GM12878 (cell line): ENCODE measurements at regions not wholly inside any gene's neighbourhood (a gene's known extent, or its start where the extent isn't known, plus 50 kb on each side); places are given as distances from the start of the nearest gene placed in this dataset.
"Not testable (repeated sequence)": the region's sequence is repeated elsewhere in the genome, so short reads cannot be mapped to it uniquely, and the experiment has no call there.

ENCODE experiments used
- ATAC-seq: fragments of 200-7000 bp; cut with Tn5 transposase; 3 replicates; pipeline ENCODE4 v1.9.1; 2020; ENCODE audit warnings: mild to moderate bottlenecking, moderate library complexity
- BruUV-seq: library from RNA; stranded (reverse); fragments of 400-500 nt; replicated peaks from 2 replicates; lab custom pipeline; 2021; lab: Mats Ljungman, UMichigan
- CTCF ChIA-PET: fragments of 300-600 bp; sonication (Branson Sonifier 250); formaldehyde crosslinking; extraction: SDS; loops from one replicate; lab custom pipeline; 2021; ENCODE audit warnings: inconsistent platforms; lab: Yijun Ruan, JAX
- POLR2A ChIA-PET: fragments of 350-600 bp; formaldehyde crosslinking; extraction: SDS; loops from one replicate; lab custom pipeline; 2021; ENCODE audit warnings: inconsistent platforms; lab: Charles Lee
- RAD21 ChIA-PET: fragments of 300-600 bp; sonication (Branson Sonifier 250); formaldehyde crosslinking; loops from one replicate; lab custom pipeline; 2023; ENCODE audit warnings: antibody characterized with exemption; ENCODE audit not compliant: unreplicated experiment; lab: Charles Lee
- SMC1A ChIA-PET: fragments of 300-600 bp; sonication (Branson Sonifier 250); formaldehyde crosslinking; loops from one replicate; lab custom pipeline; 2023; ENCODE audit not compliant: unreplicated experiment, uncharacterized antibody; lab: Charles Lee
- DNase-seq: peaks from one replicate; pipeline ENCODE4 v3.0.0-alpha.2; 2011; ENCODE audit warnings: low read depth, low spot score
- FAIRE-seq: peaks from 3 replicates; lab custom pipeline; 2011; peaks lifted over from hg19 to GRCh38; lab: Jason Lieb, UNC
- H2AFZ ChIP-seq: 2 replicates; pipeline ENCODE4 v1.6.0; 2011; ENCODE audit warnings: low read depth, low read length, control low read depth; ENCODE audit not compliant: control insufficient read depth
- H3K27ac ChIP-seq: 2 replicates; pipeline ENCODE4 v1.5.1; 2011; ENCODE audit warnings: control low read depth; ENCODE audit not compliant: control insufficient read depth, insufficient read depth
- H3K27me3 ChIP-seq, 2 experiments: replicated peaks in 1 of 2; 2 replicates each; pipeline versions ENCODE4 v1.6.0 to v1.6.1; 2011; ENCODE audit warnings: low read length in 1 of 2; ENCODE audit not compliant: control insufficient read depth in 2 of 2, insufficient read depth in 2 of 2
- H3K36me3 ChIP-seq, 2 experiments: 2 replicates each; pipeline ENCODE4 v1.5.1; 2011; ENCODE audit warnings: low read length in 1 of 2; ENCODE audit not compliant: control insufficient read depth in 2 of 2, insufficient read depth in 2 of 2
- H3K4me1 ChIP-seq: 2 replicates; pipeline ENCODE4 v1.6.1; 2011; ENCODE audit warnings: mild to moderate bottlenecking, low read length, moderate library complexity, mixed read lengths; ENCODE audit not compliant: control insufficient read depth, insufficient read depth
- H3K4me2 ChIP-seq: 2 replicates; pipeline ENCODE4 v1.6.0; 2011; ENCODE audit warnings: control low read depth; ENCODE audit not compliant: control insufficient read depth, insufficient read depth
- H3K4me3 ChIP-seq: fragments of 200-600 bp; sonication (generic); 2 replicates; pipeline ENCODE4 v1.5.1; 2016
- H3K79me2 ChIP-seq: 2 replicates; pipeline ENCODE4 v1.6.0; 2011; ENCODE audit warnings: low read length; ENCODE audit not compliant: control insufficient read depth, insufficient read depth
- H3K9ac ChIP-seq: 2 replicates; pipeline ENCODE4 v1.8.0; 2011; ENCODE audit warnings: low read length, control low read depth, mixed read lengths; ENCODE audit not compliant: control insufficient read depth, insufficient read depth
- H3K9me3 ChIP-seq: replicated peaks from 3 replicates; pipeline ENCODE4 v1.5.1; 2011; ENCODE audit warnings: mild to moderate bottlenecking, low read length; ENCODE audit not compliant: control insufficient read depth, insufficient read depth
- H4K20me1 ChIP-seq: 2 replicates; pipeline ENCODE4 v1.6.0; 2011; ENCODE audit not compliant: control insufficient read depth, insufficient read depth
- FOS ChIP-seq: IDR thresholded peaks from 3 replicates; pipeline ENCODE4 v1.6.1; 2011; ENCODE audit warnings: borderline replicate concordance; ENCODE audit not compliant: insufficient read length; ENCODE audit errors: extremely low read depth
- GATAD2B ChIP-seq: fragments of 450-650 bp; conservative IDR thresholded peaks from 2 replicates; pipeline ENCODE4 v1.6.1; 2017; ENCODE audit warnings: low read depth, mild to moderate bottlenecking, moderate library complexity
- KAT2A ChIP-seq: conservative IDR thresholded peaks from 2 replicates; pipeline ENCODE4 v1.6.1; 2011; ENCODE audit warnings: low read depth, low read length; ENCODE audit not compliant: control insufficient read depth
- KDM1A ChIP-seq: fragments of 200-600 bp; sonication (generic); IDR thresholded peaks from 2 replicates; pipeline ENCODE4 v1.6.1; 2016; ENCODE audit warnings: borderline replicate concordance
- MEF2A ChIP-seq: IDR thresholded peaks from 2 replicates; pipeline ENCODE4 v1.6.1; 2011; ENCODE audit warnings: low read depth, mild to moderate bottlenecking, low read length, moderate library complexity; ENCODE audit not compliant: insufficient read depth
- TCF12 ChIP-seq: IDR thresholded peaks from 2 replicates; pipeline ENCODE4 v1.6.1; 2011; ENCODE audit warnings: low read depth, mild to moderate bottlenecking, low read length
- YY1 ChIP-seq: IDR thresholded peaks from 2 replicates; pipeline ENCODE4 v1.6.1; 2011; ENCODE audit warnings: low read depth, mild to moderate bottlenecking, low read length
- ZNF207 ChIP-seq: fragments of 450-650 bp; IDR thresholded peaks from 2 replicates; pipeline ENCODE4 v1.6.1; 2014; ENCODE audit warnings: antibody characterized with exemption, mild to moderate bottlenecking, borderline replicate concordance
- ZZZ3 ChIP-seq: IDR thresholded peaks from 2 replicates; pipeline ENCODE4 v1.6.1; 2011; ENCODE audit warnings: low read depth; ENCODE audit not compliant: control insufficient read depth, insufficient read length
- WGBS: methylation state at CpG from one replicate; pipeline ENCODE4 v1.1.6; 2016; ENCODE audit warnings: low lambda C conversion rate; ENCODE audit not compliant: insufficient replicate concordance, insufficient coverage; ENCODE audit errors: missing lambda C conversion rate; 5-methylcytosine and 5-hydroxymethylcytosine counted together
- in situ Hi-C: fragments of 300-500 bp; cut with MboI; formaldehyde crosslinking; loops from 9 replicates; pipeline ENCODE4 v1.14.3; 2018; ENCODE audit warnings: mixed read lengths
- intact Hi-C: fragments of 100-400 bp; cut with micrococcal nuclease; formaldehyde crosslinking; loops from one replicate; pipeline ENCODE4 v1.14.2; 2022; ENCODE audit not compliant: unreplicated experiment
- TF ChIP-seq, protein P1 (sequence below): IDR thresholded peaks from 2 replicates; pipeline ENCODE4 v1.6.1; 2012; ENCODE audit warnings: low read depth, low read length, improper control_type of control experiment
- TF ChIP-seq, protein P2 (sequence below): fragments of 450-650 bp; IDR thresholded peaks from 2 replicates; pipeline ENCODE4 v1.6.1; 2017; ENCODE audit warnings: mild to moderate bottlenecking, low read depth, inconsistent platforms; ENCODE audit not compliant: poor library complexity, severe bottlenecking
- TF ChIP-seq, protein P3 (sequence below): fragments of 450-650 bp; conservative IDR thresholded peaks from 2 replicates; pipeline ENCODE4 v1.6.1; 2017; ENCODE audit warnings: mild to moderate bottlenecking, moderate library complexity

DNA sequence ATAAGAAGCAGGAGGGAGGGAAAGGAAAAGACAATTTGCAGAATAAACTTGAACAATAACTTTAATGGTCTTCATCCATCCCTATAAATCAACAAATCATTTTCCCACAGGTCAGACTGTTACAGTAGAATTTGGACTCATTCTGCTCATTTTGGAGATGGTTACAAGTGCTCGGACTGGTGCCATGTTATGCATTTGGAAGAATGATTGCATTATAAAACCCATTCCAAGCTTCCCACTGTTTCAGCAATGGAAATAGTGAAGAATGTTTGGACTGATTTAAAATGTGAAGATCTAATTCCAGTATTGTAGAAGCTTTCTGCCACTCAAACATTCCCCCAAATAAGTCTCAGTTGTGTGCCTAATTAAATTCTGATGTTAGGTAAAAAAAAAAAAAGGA lies 99.7 kb upstream of the ZEB1 start:
- no TSS peak for BruUV-seq
- TF ChIP-seq YY1 (no peak), ZZZ3 (no peak), KAT2A (no peak), GATAD2B (no peak), TCF12 (no peak), MEF2A (no peak), ZNF207 (no peak), KDM1A (no peak), FOS (no peak)
- TF ChIP-seq, protein P1, sequence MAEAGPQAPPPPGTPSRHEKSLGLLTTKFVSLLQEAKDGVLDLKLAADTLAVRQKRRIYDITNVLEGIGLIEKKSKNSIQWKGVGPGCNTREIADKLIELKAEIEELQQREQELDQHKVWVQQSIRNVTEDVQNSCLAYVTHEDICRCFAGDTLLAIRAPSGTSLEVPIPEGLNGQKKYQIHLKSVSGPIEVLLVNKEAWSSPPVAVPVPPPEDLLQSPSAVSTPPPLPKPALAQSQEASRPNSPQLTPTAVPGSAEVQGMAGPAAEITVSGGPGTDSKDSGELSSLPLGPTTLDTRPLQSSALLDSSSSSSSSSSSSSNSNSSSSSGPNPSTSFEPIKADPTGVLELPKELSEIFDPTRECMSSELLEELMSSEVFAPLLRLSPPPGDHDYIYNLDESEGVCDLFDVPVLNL, result no peak
- TF ChIP-seq, protein P2, sequence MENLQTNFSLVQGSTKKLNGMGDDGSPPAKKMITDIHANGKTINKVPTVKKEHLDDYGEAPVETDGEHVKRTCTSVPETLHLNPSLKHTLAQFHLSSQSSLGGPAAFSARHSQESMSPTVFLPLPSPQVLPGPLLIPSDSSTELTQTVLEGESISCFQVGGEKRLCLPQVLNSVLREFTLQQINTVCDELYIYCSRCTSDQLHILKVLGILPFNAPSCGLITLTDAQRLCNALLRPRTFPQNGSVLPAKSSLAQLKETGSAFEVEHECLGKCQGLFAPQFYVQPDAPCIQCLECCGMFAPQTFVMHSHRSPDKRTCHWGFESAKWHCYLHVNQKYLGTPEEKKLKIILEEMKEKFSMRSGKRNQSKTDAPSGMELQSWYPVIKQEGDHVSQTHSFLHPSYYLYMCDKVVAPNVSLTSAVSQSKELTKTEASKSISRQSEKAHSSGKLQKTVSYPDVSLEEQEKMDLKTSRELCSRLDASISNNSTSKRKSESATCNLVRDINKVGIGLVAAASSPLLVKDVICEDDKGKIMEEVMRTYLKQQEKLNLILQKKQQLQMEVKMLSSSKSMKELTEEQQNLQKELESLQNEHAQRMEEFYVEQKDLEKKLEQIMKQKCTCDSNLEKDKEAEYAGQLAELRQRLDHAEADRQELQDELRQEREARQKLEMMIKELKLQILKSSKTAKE, result no peak
- TF ChIP-seq, protein P3, sequence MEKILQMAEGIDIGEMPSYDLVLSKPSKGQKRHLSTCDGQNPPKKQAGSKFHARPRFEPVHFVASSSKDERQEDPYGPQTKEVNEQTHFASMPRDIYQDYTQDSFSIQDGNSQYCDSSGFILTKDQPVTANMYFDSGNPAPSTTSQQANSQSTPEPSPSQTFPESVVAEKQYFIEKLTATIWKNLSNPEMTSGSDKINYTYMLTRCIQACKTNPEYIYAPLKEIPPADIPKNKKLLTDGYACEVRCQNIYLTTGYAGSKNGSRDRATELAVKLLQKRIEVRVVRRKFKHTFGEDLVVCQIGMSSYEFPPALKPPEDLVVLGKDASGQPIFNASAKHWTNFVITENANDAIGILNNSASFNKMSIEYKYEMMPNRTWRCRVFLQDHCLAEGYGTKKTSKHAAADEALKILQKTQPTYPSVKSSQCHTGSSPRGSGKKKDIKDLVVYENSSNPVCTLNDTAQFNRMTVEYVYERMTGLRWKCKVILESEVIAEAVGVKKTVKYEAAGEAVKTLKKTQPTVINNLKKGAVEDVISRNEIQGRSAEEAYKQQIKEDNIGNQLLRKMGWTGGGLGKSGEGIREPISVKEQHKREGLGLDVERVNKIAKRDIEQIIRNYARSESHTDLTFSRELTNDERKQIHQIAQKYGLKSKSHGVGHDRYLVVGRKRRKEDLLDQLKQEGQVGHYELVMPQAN, result no peak
- ChIA-PET CTCF (no interaction called here), RAD21 (no interaction called here), POLR2A (no interaction called here), SMC1A (no interaction called here)
- intact Hi-C loops, result no loop called here
- H3K27me3 ChIP-seq, result no peaks in the 10 kb centered on the region
- 100% methylated on average over 1 of the region's 1 CpG for WGBS
- no peaks in the 10 kb centered on the region for H3K79me2 ChIP-seq
- H2AFZ ChIP-seq, result no peak overlapping the region
- H3K36me3 ChIP-seq, result no peaks in the 10 kb centered on the region
- in situ Hi-C loops, result no loop called here
- H3K4me2 ChIP-seq, result no peak overlapping the region
- no peaks in the 10 kb centered on the region for H3K9me3 ChIP-seq
- no peaks in the 10 kb centered on the region for H3K4me1 ChIP-seq
- ATAC-seq (no peak), DNase-seq (no peak), FAIRE-seq (no peak)
- H3K27ac ChIP-seq, result no peak overlapping the region
- no peaks in the 10 kb centered on the region for H4K20me1 ChIP-seq
- H3K4me3 ChIP-seq, result no peak overlapping the region
- H3K9ac ChIP-seq, result no peak overlapping the region

DNA sequence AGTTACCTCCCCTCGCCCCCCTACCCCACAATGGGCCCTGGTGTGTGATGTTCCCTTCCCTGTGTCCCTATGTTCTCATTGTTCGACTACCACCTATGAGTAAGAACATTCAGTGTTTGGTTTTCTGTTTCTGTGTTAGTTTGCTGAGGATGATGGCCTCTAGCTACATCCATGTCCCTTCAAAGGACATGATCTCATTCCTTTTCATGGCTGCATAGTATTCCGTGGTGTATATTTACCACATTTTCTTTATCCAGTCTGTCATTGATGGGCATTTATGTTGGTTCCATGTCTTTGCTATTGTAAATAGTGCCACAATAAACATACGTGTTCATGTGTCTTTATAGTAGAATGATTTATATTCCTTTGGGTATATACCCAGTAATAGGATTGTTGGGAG lies 90.2 kb upstream of the ZEB1 start:
- H3K4me2 ChIP-seq, H3K4me3 ChIP-seq, ATAC-seq, POLR2A ChIA-PET, H3K36me3 ChIP-seq, RAD21 ChIA-PET, H3K4me1 ChIP-seq, BruUV-seq, H2AFZ ChIP-seq, intact Hi-C loops, H3K9me3 ChIP-seq, SMC1A ChIA-PET, H3K27me3 ChIP-seq, H3K9ac ChIP-seq, CTCF ChIA-PET, H4K20me1 ChIP-seq, FAIRE-seq, in situ Hi-C loops, DNase-seq, H3K79me2 ChIP-seq, H3K27ac ChIP-seq: not testable (repeated sequence)
- 79% methylated on average over 4 of the region's 4 CpGs for WGBS
